SK-N-SH treated with all-trans-retinoic acid at 6 μM for 48 hours (cell line): ENCODE measurements at regions not wholly inside any gene's neighbourhood (a gene's known extent, or its start where the extent isn't known, plus 50 kb on each side); places are given as distances from the start of the nearest gene placed in this dataset.

Experiments used
- ATAC-seq: fragments of 200-7000 bp; cut with Tn5 transposase; 3 replicates; pipeline ENCODE4 v1.9.1; 2020; ENCODE audit warnings: mild to moderate bottlenecking, moderate library complexity
- ARNTL ChIP-seq: fragments of 450-650 bp; formaldehyde crosslinking; IDR thresholded peaks from 2 replicates; pipeline ENCODE4 v1.5.0; 2020; ENCODE audit warnings: low read depth, mild to moderate bottlenecking, moderate library complexity, borderline replicate concordance
- BACH2 ChIP-seq: fragments of 250-450 bp; sonication (Bioruptor Pico); IDR thresholded peaks from 2 replicates; pipeline ENCODE4 v1.9.0; 2021; ENCODE audit warnings: mild to moderate bottlenecking, borderline replicate concordance
- CREB5 ChIP-seq: fragments of 250-450 bp; sonication (Bioruptor Pico); IDR thresholded peaks from 2 replicates; pipeline ENCODE4 v1.5.1; 2020; ENCODE audit warnings: low read depth, mild to moderate bottlenecking, moderate library complexity
- CSDC2 ChIP-seq: fragments of 250-450 bp; sonication (Bioruptor Pico); IDR thresholded peaks from 2 replicates; pipeline ENCODE4 v1.5.0; 2020; ENCODE audit warnings: mild to moderate bottlenecking, moderate library complexity
- ESRRG ChIP-seq: fragments of 250-450 bp; sonication (Bioruptor Pico); IDR thresholded peaks from 2 replicates; pipeline ENCODE4 v1.6.1; 2021; ENCODE audit warnings: mild to moderate bottlenecking
- GLIS3 ChIP-seq: fragments of 250-450 bp; sonication (Bioruptor Pico); IDR thresholded peaks from 2 replicates; pipeline ENCODE4 v1.5.0; 2020; ENCODE audit warnings: mild to moderate bottlenecking, moderate library complexity
- ISL1 ChIP-seq: fragments of 250-450 bp; sonication (Bioruptor Pico); IDR thresholded peaks from 2 replicates; pipeline ENCODE4 v2.1.2; 2022; ENCODE audit warnings: mild to moderate bottlenecking, moderate library complexity
- OSR1 ChIP-seq: fragments of 250-450 bp; sonication (Bioruptor Pico); IDR thresholded peaks from 2 replicates; pipeline ENCODE4 v1.8.0; 2022; ENCODE audit warnings: moderate library complexity, mild to moderate bottlenecking, inconsistent platforms
- PPARA ChIP-seq: fragments of 250-450 bp; sonication (Bioruptor Pico); IDR thresholded peaks from 2 replicates; pipeline ENCODE4 v1.5.0; 2020; ENCODE audit warnings: mild to moderate bottlenecking, borderline replicate concordance
- SNAI2 ChIP-seq: fragments of 250-450 bp; sonication (Bioruptor Pico); IDR thresholded peaks from 2 replicates; pipeline ENCODE4 v1.5.0; 2020; ENCODE audit warnings: mild to moderate bottlenecking, moderate library complexity
- TCF4 ChIP-seq: fragments of 250-450 bp; sonication (Bioruptor Pico); IDR thresholded peaks from 2 replicates; pipeline ENCODE4 v1.8.0; 2021; ENCODE audit warnings: mild to moderate bottlenecking, moderate library complexity, borderline replicate concordance
- TOX ChIP-seq: fragments of 250-450 bp; sonication (Bioruptor Pico); IDR thresholded peaks from 2 replicates; pipeline ENCODE4 v1.8.0; 2021; ENCODE audit warnings: mild to moderate bottlenecking, moderate library complexity, borderline replicate concordance
- TSHZ2 ChIP-seq: fragments of 250-450 bp; sonication (Bioruptor Pico); IDR thresholded peaks from 2 replicates; pipeline ENCODE4 v1.5.0; 2020; ENCODE audit warnings: mild to moderate bottlenecking, moderate library complexity
- ZC3H10 ChIP-seq: fragments of 250-450 bp; sonication (Bioruptor Pico); IDR thresholded peaks from 2 replicates; pipeline ENCODE4 v1.5.1; 2021; ENCODE audit warnings: mild to moderate bottlenecking, moderate library complexity
- ZFP30 ChIP-seq: fragments of 450-650 bp; formaldehyde crosslinking; IDR thresholded peaks from 2 replicates; pipeline ENCODE4 v1.5.0; 2022; ENCODE audit warnings: mild to moderate bottlenecking, moderate library complexity
- ZNF565 ChIP-seq: fragments of 450-650 bp; formaldehyde crosslinking; conservative IDR thresholded peaks from 2 replicates; pipeline ENCODE4 v1.5.0; 2020; ENCODE audit warnings: low read depth, mild to moderate bottlenecking, moderate library complexity
- ZNF70 ChIP-seq: fragments of 450-650 bp; formaldehyde crosslinking; IDR thresholded peaks from 2 replicates; pipeline ENCODE4 v1.5.0; 2020; ENCODE audit warnings: mild to moderate bottlenecking, moderate library complexity
- ZNF8 ChIP-seq: fragments of 450-650 bp; formaldehyde crosslinking; IDR thresholded peaks from 2 replicates; pipeline ENCODE4 v1.5.0; 2020; ENCODE audit warnings: mild to moderate bottlenecking, moderate library complexity
- TF ChIP-seq, protein P1 (sequence below): fragments of 250-450 bp; sonication (Bioruptor Pico); IDR thresholded peaks from 2 replicates; pipeline ENCODE4 v1.8.0; 2021; ENCODE audit warnings: low read depth, mild to moderate bottlenecking, moderate library complexity, borderline replicate concordance
- TF ChIP-seq, protein P2 (sequence below): fragments of 250-450 bp; sonication (Bioruptor Pico); IDR thresholded peaks from 2 replicates; pipeline ENCODE4 v1.5.1; 2021; ENCODE audit warnings: mild to moderate bottlenecking, moderate library complexity
- TF ChIP-seq, protein P3 (sequence below): fragments of 250-450 bp; sonication (Bioruptor Pico); IDR thresholded peaks from 2 replicates; pipeline ENCODE4 v1.8.0; 2020; ENCODE audit warnings: mild to moderate bottlenecking, moderate library complexity, borderline replicate concordance

DNA sequence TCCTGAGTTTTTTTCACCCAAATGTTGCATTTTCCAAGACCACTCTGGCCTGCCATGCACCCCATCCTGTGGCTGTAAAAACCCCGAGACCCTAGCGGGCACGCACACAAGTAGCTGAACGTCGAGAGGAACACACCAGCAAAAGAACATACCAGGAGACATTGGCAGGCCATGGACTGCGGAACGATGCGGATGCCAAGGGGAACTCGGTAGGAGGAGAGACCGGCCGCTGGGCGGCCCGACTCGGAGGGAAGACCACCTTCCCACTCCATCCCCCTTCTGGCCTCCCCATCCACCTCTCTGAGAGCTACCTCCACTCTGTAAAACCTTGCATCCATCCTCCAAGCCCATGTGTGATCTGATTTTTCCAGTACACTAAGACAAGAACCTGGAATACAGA, 105.5 kb upstream of the CELF4 start:
- ATAC-seq, result no peak
- no peak for TF ChIP-seq CSDC2 (CRISPR knock-in tag)
- TF ChIP-seq, protein P1, sequence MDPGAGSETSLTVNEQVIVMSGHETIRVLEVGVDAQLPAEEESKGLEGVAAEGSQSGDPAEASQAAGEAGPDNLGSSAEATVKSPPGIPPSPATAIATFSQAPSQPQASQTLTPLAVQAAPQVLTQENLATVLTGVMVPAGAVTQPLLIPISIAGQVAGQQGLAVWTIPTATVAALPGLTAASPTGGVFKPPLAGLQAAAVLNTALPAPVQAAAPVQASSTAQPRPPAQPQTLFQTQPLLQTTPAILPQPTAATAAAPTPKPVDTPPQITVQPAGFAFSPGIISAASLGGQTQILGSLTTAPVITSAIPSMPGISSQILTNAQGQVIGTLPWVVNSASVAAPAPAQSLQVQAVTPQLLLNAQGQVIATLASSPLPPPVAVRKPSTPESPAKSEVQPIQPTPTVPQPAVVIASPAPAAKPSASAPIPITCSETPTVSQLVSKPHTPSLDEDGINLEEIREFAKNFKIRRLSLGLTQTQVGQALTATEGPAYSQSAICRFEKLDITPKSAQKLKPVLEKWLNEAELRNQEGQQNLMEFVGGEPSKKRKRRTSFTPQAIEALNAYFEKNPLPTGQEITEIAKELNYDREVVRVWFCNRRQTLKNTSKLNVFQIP (CRISPR knock-in tag), result no peak
- no peak for TF ChIP-seq TOX
- TF ChIP-seq, protein P2, sequence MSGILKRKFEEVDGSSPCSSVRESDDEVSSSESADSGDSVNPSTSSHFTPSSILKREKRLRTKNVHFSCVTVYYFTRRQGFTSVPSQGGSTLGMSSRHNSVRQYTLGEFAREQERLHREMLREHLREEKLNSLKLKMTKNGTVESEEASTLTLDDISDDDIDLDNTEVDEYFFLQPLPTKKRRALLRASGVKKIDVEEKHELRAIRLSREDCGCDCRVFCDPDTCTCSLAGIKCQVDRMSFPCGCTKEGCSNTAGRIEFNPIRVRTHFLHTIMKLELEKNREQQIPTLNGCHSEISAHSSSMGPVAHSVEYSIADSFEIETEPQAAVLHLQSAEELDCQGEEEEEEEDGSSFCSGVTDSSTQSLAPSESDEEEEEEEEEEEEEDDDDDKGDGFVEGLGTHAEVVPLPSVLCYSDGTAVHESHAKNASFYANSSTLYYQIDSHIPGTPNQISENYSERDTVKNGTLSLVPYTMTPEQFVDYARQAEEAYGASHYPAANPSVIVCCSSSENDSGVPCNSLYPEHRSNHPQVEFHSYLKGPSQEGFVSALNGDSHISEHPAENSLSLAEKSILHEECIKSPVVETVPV, result no peak
- no peak for TF ChIP-seq OSR1 (CRISPR knock-in tag)
- TF ChIP-seq ZNF565 (CRISPR knock-in tag), result no peak
- no peak for TF ChIP-seq TSHZ2
- no peak for TF ChIP-seq GLIS3
- TF ChIP-seq ESRRG, result no peak
- no peak for TF ChIP-seq BACH2 (CRISPR knock-in tag)
- TF ChIP-seq, protein P3, sequence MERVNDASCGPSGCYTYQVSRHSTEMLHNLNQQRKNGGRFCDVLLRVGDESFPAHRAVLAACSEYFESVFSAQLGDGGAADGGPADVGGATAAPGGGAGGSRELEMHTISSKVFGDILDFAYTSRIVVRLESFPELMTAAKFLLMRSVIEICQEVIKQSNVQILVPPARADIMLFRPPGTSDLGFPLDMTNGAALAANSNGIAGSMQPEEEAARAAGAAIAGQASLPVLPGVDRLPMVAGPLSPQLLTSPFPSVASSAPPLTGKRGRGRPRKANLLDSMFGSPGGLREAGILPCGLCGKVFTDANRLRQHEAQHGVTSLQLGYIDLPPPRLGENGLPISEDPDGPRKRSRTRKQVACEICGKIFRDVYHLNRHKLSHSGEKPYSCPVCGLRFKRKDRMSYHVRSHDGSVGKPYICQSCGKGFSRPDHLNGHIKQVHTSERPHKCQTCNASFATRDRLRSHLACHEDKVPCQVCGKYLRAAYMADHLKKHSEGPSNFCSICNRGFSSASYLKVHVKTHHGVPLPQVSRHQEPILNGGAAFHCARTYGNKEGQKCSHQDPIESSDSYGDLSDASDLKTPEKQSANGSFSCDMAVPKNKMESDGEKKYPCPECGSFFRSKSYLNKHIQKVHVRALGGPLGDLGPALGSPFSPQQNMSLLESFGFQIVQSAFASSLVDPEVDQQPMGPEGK (CRISPR knock-in tag), result no peak
- TF ChIP-seq ARNTL (CRISPR knock-in tag), result no peak
- no peak for TF ChIP-seq ZNF70 (CRISPR knock-in tag)
- TF ChIP-seq ZNF8 (CRISPR knock-in tag), result no peak
- no peak for TF ChIP-seq ZFP30 (CRISPR knock-in tag)
- TF ChIP-seq ISL1, result no peak
- no peak for TF ChIP-seq ZC3H10 (CRISPR knock-in tag)

DNA sequence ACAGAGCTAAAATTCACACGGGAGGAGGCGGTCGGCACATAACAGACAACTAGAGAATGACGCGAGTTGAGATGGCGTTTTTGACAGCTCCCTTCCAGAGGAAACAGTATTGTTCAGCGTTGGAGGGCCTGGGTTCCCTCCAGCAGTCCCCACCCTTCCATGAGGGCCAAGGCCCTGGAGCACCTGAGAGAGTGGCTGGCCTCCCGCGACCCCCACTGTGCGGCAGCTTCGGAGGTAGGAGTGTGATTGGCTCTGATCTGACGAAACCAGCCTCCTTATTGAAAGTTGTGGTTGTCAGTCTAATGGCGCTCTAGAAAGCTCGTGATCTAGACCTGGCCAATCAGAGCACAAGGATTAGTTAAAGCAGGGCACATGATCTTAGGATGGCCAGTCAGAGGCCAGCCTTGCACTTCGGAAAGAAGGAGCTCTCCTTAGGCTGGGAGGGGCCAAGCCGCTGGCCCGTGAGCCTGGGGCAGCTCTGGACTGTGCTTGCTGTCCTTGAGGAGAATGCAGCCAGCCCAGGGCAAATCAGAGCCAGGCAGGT, 104.5 kb upstream of the CELF4 start:
- no peak for TF ChIP-seq GLIS3
- no peak for TF ChIP-seq ZNF70 (CRISPR knock-in tag)
- no peak for TF ChIP-seq TOX
- no peak for TF ChIP-seq PPARA (CRISPR knock-in tag)
- TF ChIP-seq OSR1 (CRISPR knock-in tag), result no peak
- TF ChIP-seq ZC3H10 (CRISPR knock-in tag), result no peak
- TF ChIP-seq TSHZ2, result no peak
- no peak for TF ChIP-seq ZNF8 (CRISPR knock-in tag)
- no peak for TF ChIP-seq ZFP30 (CRISPR knock-in tag)
- TF ChIP-seq CREB5, result no peak
- TF ChIP-seq, protein P2, result no peak
- TF ChIP-seq ESRRG, result no peak
- TF ChIP-seq TCF4 (CRISPR knock-in tag), result no peak
- no peak for TF ChIP-seq CSDC2 (CRISPR knock-in tag)
- TF ChIP-seq SNAI2 (CRISPR knock-in tag), result no peak
- TF ChIP-seq ISL1, result no peak
- no peak for ATAC-seq
